Dermis blood vessel endothelial cell (primary cell): ENCODE measurements at regions not wholly inside any gene's neighbourhood (a gene's known extent, or its start where the extent isn't known, plus 50 kb on each side); places are given as distances from the start of the nearest gene placed in this dataset.
"Not testable (repeated sequence)": the region's sequence is repeated elsewhere in the genome, so short reads cannot be mapped to it uniquely, and the experiment has no call there.

ENCODE experiments used
- DNase-seq: peaks from one replicate; pipeline ENCODE4 v3.0.0; 2010

- no peak for DNase-seq
Observed at GRCh38 chr16:6714510-6714909, 618.1 kb upstream of the RBFOX1 start.

- no peak for DNase-seq
Observed at GRCh38 chr16:6709736-6710135, 622.9 kb upstream of the RBFOX1 start.

GRCh38 chr16:6708576-6709215, 623.9 kb upstream of the RBFOX1 start:
- no peak for DNase-seq

- no peak for DNase-seq
Observed at GRCh38 chr16:6704306-6704930, 628.2 kb upstream of the RBFOX1 start.

GRCh38 chr16:6701096-6701495, 631.5 kb upstream of the RBFOX1 start:
- DNase-seq: no peak

GRCh38 chr16:6698548-6698947, 634.1 kb upstream of the RBFOX1 start:
- DNase-seq: no peak

GRCh38 chr16:6695666-6696065, 637.0 kb upstream of the RBFOX1 start:
- no peak for DNase-seq

GRCh38 chr16:6694636-6695035, 638.0 kb upstream of the RBFOX1 start:
- DNase-seq: no peak

- DNase-seq: not testable (repeated sequence)
Observed at GRCh38 chr16:6693418-6693817, 639.2 kb upstream of the RBFOX1 start.

GRCh38 chr16:6692874-6693273, 639.8 kb upstream of the RBFOX1 start:
- no peak for DNase-seq

- DNase-seq: no peak
Observed at GRCh38 chr16:6690741-6691140, 641.9 kb upstream of the RBFOX1 start.

GRCh38 chr16:6689643-6690042, 643.0 kb upstream of the RBFOX1 start:
- DNase-seq: no peak

- DNase-seq: no peak
Observed at GRCh38 chr16:6687593-6687992, 645.1 kb upstream of the RBFOX1 start.

GRCh38 chr16:6684076-6684673, 648.5 kb upstream of the RBFOX1 start:
- peak; percentile 11 for DNase-seq

GRCh38 chr16:6682142-6682811, 650.4 kb upstream of the RBFOX1 start:
- DNase-seq: peak; percentile 1

- DNase-seq: no peak
Observed at GRCh38 chr16:6678586-6678985, 654.1 kb upstream of the RBFOX1 start.

GRCh38 chr16:6674071-6674470, 658.6 kb upstream of the RBFOX1 start:
- DNase-seq: no peak

GRCh38 chr16:6672507-6672906, 660.1 kb upstream of the RBFOX1 start:
- DNase-seq: no peak

- DNase-seq: no peak
Observed at GRCh38 chr16:6667393-6667792, 665.3 kb upstream of the RBFOX1 start.

GRCh38 chr16:6665126-6665525, 667.5 kb upstream of the RBFOX1 start:
- DNase-seq: no peak

- no peak for DNase-seq
Observed at GRCh38 chr16:6663668-6664067, 669.0 kb upstream of the RBFOX1 start.

- no peak for DNase-seq
Observed at GRCh38 chr16:6656760-6657159, 675.9 kb upstream of the RBFOX1 start.

GRCh38 chr16:6646891-6647290, 685.8 kb upstream of the RBFOX1 start:
- DNase-seq: no peak
